GM10266 (cell line): ENCODE measurements at regions not wholly inside any gene's neighbourhood (a gene's known extent, or its start where the extent isn't known, plus 50 kb on each side); places are given as distances from the start of the nearest gene placed in this dataset.
"Not testable (repeated sequence)": the region's sequence is repeated elsewhere in the genome, so short reads cannot be mapped to it uniquely, and the experiment has no call there.

Experiments
- DNase-seq: peaks from one replicate; pipeline ENCODE4 v3.0.0; 2012; ENCODE audit errors: extremely low spot score
- TF ChIP-seq, protein P1 (sequence below): IDR thresholded peaks from 2 replicates; pipeline ENCODE4 v1.5.1; 2012; ENCODE audit warnings: mild to moderate bottlenecking, low read depth; ENCODE audit not compliant: control insufficient read depth, insufficient read depth; ENCODE audit errors: missing control alignments

GRCh38 chr3:72510247-72510646 lies 338.0 kb downstream of the SHQ1 start:
- TF ChIP-seq, protein P1, sequence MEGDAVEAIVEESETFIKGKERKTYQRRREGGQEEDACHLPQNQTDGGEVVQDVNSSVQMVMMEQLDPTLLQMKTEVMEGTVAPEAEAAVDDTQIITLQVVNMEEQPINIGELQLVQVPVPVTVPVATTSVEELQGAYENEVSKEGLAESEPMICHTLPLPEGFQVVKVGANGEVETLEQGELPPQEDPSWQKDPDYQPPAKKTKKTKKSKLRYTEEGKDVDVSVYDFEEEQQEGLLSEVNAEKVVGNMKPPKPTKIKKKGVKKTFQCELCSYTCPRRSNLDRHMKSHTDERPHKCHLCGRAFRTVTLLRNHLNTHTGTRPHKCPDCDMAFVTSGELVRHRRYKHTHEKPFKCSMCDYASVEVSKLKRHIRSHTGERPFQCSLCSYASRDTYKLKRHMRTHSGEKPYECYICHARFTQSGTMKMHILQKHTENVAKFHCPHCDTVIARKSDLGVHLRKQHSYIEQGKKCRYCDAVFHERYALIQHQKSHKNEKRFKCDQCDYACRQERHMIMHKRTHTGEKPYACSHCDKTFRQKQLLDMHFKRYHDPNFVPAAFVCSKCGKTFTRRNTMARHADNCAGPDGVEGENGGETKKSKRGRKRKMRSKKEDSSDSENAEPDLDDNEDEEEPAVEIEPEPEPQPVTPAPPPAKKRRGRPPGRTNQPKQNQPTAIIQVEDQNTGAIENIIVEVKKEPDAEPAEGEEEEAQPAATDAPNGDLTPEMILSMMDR = no peak
- no peak for DNase-seq

GRCh38 chr3:72505539-72506405 lies 342.5 kb downstream of the SHQ1 start:
- DNase-seq = no peak
- TF ChIP-seq, protein P1 = no peak

GRCh38 chr3:72497501-72497900 lies 350.7 kb downstream of the SHQ1 start:
- DNase-seq = not testable (repeated sequence)

DNA sequence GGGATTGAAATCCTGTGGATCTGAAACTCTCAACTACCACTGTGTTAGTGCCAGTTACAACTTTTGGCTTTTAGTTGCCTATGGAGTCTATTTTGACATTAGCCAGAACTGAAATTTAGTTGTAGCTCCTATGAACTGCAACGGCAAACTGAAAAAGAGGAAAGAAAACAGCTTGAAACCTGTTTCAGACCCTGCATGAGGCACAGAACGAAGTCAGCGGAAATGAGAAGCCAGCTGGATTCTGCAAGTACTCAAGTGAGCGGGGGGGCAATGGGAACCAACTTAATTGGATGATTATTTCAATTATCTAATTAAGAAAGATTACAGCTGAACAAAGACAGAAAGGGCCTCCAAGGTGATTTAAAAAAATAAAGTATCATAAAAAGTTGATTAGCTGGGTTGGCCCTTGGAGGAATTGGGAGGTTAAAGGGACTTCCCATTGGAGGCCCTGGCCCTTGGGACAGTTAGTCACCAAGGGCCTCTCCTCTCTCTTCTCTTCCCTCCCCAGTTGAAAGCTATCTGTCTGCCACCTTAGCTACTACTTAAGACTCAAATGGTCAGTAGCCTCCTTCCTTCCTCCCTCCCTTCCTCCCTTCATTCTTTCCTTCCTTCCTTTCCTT lies 352.1 kb downstream of the SHQ1 start:
- TF ChIP-seq, protein P1 = no peak
- DNase-seq = no peak

GRCh38 chr3:72494626-72495025 lies 353.6 kb downstream of the SHQ1 start:
- no peak for DNase-seq
- TF ChIP-seq, protein P1 = no peak

- DNase-seq = no peak
- TF ChIP-seq, protein P1 = no peak
These were observed 354.1 kb downstream of the SHQ1 start for GRCh38 chr3:72494130-72494529.

DNA sequence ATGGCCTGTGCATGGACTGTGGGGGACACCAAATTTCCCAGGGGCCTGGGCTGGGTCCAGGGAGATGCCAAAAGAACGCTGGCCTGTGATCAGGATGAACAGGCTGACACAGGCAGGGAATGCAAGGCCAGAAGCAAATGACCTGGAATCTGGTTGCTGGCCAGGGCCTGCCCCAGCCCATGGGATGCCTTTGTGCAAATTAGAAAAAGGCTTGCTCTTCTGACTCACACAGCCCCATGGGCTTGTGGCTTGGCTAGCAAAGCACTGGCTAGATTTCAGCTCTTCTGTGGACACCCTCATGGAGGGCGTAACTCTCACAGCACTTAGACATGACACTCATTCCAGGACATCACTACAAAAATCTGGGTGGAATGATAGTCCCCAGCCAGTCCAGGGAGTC lies 356.0 kb downstream of the SHQ1 start:
- DNase-seq = no peak
- TF ChIP-seq, protein P1 = no peak
